Retinal pigment epithelial cell (primary cell): ENCODE measurements at regions not wholly inside any gene's neighbourhood (a gene's known extent, or its start where the extent isn't known, plus 50 kb on each side); places are given as distances from the start of the nearest gene placed in this dataset.

Experiments used
- DNase-seq: peaks from one replicate; pipeline ENCODE4 v3.0.0-alpha.2; 2010; ENCODE audit warnings: low read depth
- H3K4me3 ChIP-seq: 2 replicates; pipeline ENCODE4 v1.5.1; 2011; ENCODE audit warnings: mild to moderate bottlenecking, low read length, control low read depth, moderate library complexity
- CTCF ChIP-seq: conservative IDR thresholded peaks from 2 replicates; pipeline ENCODE4 v1.5.1; 2011; ENCODE audit warnings: low read depth, low read length, control low read depth, inconsistent platforms

GRCh38 chr18:72180689-72181088 is 363.5 kb downstream of the CBLN2 start:
- no peak for DNase-seq
- TF ChIP-seq CTCF: no peak
- H3K4me3 ChIP-seq: no peak overlapping the region

- no peak for DNase-seq
- TF ChIP-seq CTCF: no peak
- H3K4me3 ChIP-seq: no peak overlapping the region
Observed at GRCh38 chr18:72174972-72175649, 369.0 kb downstream of the CBLN2 start.

- H3K4me3 ChIP-seq: no peak overlapping the region
- no peak for TF ChIP-seq CTCF
- no peak for DNase-seq
Observed at GRCh38 chr18:72171596-72171995, 372.5 kb downstream of the CBLN2 start.

GRCh38 chr18:72161691-72162090 is 382.5 kb downstream of the CBLN2 start:
- DNase-seq: no peak
- H3K4me3 ChIP-seq: no peak overlapping the region

GRCh38 chr18:72160510-72161445 is 383.4 kb downstream of the CBLN2 start:
- no peak for DNase-seq
- no peak for TF ChIP-seq CTCF
- no peak overlapping the region for H3K4me3 ChIP-seq

More at GRCh38 chr18:72161691-72162090, 382.5 kb downstream of the CBLN2 start:
- TF ChIP-seq CTCF: no peak

- no peak overlapping the region for H3K4me3 ChIP-seq
- peak; percentile 3 for DNase-seq
- TF ChIP-seq CTCF: no peak
Observed at GRCh38 chr18:72155327-72155726, 388.8 kb downstream of the CBLN2 start.
